ENCODE measurements at regions not wholly inside any gene's neighbourhood (a gene's known extent, or its start where the extent isn't known, plus 50 kb on each side); places are given as distances from the start of the nearest gene placed in this dataset.
"Not testable (repeated sequence)": the region's sequence is repeated elsewhere in the genome, so short reads cannot be mapped to it uniquely, and the experiment has no call there.

GRCh38 chr17:72563952-72564351, 443.1 kb downstream of the SOX9 start:
- ATAC-seq = no peak
- POLR2A ChIA-PET = no interaction called here
- H3K36me3 Mint-ChIP-seq (ENCODE audit: low read depth) = no peaks in the 10 kb centered on the region

DNA sequence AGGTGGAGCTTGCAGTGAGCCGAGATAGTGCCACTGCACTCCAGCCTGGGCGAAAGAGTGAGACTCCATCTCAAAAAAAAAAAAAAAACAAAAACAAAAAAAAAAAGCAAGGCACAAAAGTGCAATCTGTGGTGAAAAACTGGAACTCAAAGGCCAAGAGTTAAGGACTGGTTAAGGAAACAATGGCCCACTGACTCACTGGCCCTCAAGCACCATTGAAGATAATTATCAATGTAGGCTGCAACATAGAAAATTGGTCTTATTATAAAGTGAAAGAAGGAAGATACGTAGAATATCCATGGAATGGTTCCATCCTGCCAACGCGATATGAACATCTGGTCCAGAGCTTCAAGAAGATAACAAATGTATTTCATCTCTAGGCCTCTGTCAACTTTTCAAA, 444.2 kb downstream of the SOX9 start:
- CTCF ChIA-PET = interaction anchor here (1.3 kb wide), 1 partner anchor 8 kb away, joined by 4 read pairs; no protein-coding TSS in a partner anchor
- Mint-ChIP-seq H3K9me3 (ENCODE audit: insufficient read depth) (no peaks in the 10 kb centered on the region), H3K36me3 (ENCODE audit: low read depth) (no peaks in the 10 kb centered on the region), H3K27ac (no peak overlapping the region), H3K4me3 (no peak overlapping the region), H3K27me3 (ENCODE audit: low read depth) (peaks cover 3% of the 10 kb centered on the region), H3K4me1 (ENCODE audit: low read depth) (peaks cover 9% of the 10 kb centered on the region)
- POLR2A ChIA-PET = no interaction called here
- ATAC-seq (no peak), DNase-seq (no peak)

More at GRCh38 chr17:72563952-72564351, 443.1 kb downstream of the SOX9 start:
- Mint-ChIP-seq H3K9me3 (ENCODE audit: insufficient read depth) (no peaks in the 10 kb centered on the region), H3K27me3 (ENCODE audit: low read depth) (peaks cover 3% of the 10 kb centered on the region), H3K4me1 (ENCODE audit: low read depth) (peaks cover 9% of the 10 kb centered on the region), H3K4me3 (no peak overlapping the region), H3K27ac (no peak overlapping the region)
- DNase-seq = no peak
- CTCF ChIA-PET = interaction anchor here (7.7 kb wide), 1 partner anchor 161 kb away, joined by 259 read pairs; no protein-coding TSS in a partner anchor

- peaks cover 9% of the 10 kb centered on the region for H3K4me1 Mint-ChIP-seq (ENCODE audit: low read depth)
- H3K27me3 Mint-ChIP-seq (ENCODE audit: low read depth) = peaks cover 3% of the 10 kb centered on the region
- ATAC-seq = no peak
- H3K36me3 Mint-ChIP-seq (ENCODE audit: low read depth) = no peaks in the 10 kb centered on the region
- no peaks in the 10 kb centered on the region for H3K9me3 Mint-ChIP-seq (ENCODE audit: insufficient read depth)
- ChIA-PET POLR2A (no interaction called here), CTCF (interaction anchor here (1.3 kb wide), 1 partner anchor 9 kb away, joined by 4 read pairs; no protein-coding TSS in a partner anchor)
- DNase-seq = no peak
- H3K27ac Mint-ChIP-seq = no peak overlapping the region
- H3K4me3 Mint-ChIP-seq = no peak overlapping the region
Measured at GRCh38 chr17:72565758-72566157, 444.9 kb downstream of the SOX9 start.

DNA sequence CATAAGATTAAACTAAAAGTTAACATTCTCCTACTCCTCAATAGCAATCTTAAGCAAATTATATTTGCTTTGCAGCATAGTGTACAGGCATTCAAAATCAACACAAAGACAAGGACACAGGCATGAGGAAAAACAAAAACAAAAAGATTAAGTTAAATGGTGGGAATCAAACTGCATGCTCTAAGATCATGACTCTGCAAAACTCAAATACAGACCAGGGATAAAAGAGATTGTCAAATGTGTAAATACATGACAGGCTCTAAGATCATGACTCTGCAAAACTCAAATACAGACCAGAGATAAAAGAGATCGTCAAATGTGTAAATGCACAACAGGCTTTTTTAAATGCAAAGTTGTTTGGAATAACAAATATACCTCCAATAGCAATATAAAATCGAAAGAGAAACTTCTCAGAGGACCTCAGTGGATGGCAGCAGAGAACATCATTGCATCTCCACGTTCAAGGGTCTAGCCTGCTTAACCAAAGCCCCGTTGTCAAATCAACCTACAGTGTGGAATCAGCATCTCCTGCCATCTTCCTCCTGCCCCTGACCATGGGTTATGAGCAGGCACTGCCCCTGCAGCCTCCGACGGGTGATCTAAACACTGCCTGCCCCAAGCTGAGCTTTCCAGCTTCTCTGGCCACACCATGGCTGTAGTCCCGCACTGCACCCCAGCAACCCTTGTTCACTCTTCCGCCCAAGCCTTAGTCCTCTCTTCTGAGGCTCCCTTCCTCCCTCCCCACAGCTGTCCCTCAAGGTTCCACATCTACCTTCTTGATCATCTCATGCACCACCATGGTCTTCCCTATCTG, 446.1 kb downstream of the SOX9 start:
- H3K9me3 Mint-ChIP-seq (ENCODE audit: insufficient read depth) = no peaks in the 10 kb centered on the region
- ATAC-seq = no peak

DNA sequence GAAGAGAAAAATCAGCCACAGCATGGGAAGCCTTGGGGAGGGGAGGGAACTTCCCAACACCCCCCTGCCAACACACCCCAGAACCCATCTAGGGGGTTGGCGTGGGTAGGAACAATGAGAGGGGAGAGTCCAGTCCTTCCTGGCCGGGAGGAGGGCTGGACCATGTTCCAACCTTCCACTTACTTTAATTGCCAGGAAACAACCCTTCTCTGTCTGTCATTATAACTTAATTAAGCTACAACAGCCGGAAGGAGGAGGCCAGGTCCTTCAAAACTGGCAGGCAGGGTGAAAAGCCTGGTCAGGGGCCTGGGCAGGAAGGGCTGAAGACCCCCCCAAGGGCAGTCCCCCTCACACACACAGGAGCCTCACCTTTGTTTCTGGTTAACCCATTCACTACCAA, 447.0 kb downstream of the SOX9 start:
- Mint-ChIP-seq H3K9me3 (ENCODE audit: insufficient read depth) (no peaks in the 10 kb centered on the region), H3K4me1 (ENCODE audit: low read depth) (peaks cover 9% of the 10 kb centered on the region), H3K36me3 (ENCODE audit: low read depth) (no peaks in the 10 kb centered on the region), H3K27ac (no peak overlapping the region), H3K27me3 (ENCODE audit: low read depth) (peaks cover 8% of the 10 kb centered on the region), H3K4me3 (no peak overlapping the region)
- POLR2A ChIA-PET = no interaction called here
- DNase-seq = no peak
- no peak for ATAC-seq
- CTCF ChIA-PET = interaction anchor here (1.6 to 2.4 kb wide), 2 partner anchors 11 to 157 kb away, joined by 9 read pairs; no protein-coding TSS in a partner anchor

More for the DNA sequence above, 446.1 kb downstream of the SOX9 start:
- no peak for DNase-seq
- Mint-ChIP-seq H3K4me3 (no peak overlapping the region), H3K27me3 (ENCODE audit: low read depth) (peaks cover 4% of the 10 kb centered on the region), H3K36me3 (ENCODE audit: low read depth) (no peaks in the 10 kb centered on the region), H3K27ac (no peak overlapping the region), H3K4me1 (ENCODE audit: low read depth) (peaks cover 9% of the 10 kb centered on the region)
- ChIA-PET CTCF (interaction anchor here (1.6 to 2.4 kb wide), 2 partner anchors 10 to 158 kb away, joined by 9 read pairs; no protein-coding TSS in a partner anchor), POLR2A (no interaction called here)

DNA sequence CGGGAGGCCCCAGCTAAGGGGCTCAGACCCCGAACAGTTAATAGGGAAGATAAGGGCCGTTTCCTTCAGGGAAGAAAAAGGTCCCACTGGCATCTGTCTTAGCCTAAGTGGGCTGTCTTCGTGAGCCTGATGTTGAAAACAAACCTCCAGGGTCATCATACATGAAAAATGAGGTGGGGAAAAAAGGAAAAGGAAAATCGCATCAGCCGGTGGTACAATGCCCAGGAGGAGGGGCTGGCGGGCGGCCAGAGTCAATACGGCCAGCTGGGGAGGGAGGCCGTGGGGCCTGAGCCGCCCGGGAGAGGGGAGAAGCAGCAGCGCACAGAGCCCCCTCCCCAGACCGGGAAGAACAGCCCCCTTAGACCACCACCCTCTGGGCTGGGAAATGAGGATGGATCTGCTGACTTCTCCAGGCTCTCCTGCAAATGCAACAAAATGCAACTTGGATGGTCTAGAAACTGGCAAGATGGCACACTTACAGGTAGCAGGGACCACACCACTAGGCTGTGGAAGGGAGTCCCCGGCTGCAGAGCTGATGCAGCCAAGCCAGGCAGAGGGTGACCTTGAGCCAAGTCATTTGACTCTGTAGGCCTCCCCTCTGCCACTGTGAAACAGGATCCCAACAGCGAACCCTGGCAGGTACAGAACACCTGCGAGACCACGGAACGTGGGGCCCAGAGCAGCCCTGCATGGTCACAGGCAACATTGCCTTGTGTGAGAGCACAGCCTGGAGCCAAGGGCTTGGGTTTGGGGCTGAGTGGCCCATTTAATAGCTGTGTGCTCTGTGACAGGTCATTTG, 448.5 kb downstream of the SOX9 start:
- POLR2A ChIA-PET = no interaction called here
- Mint-ChIP-seq H3K27me3 (ENCODE audit: low read depth) (peaks cover 16% of the 10 kb centered on the region), H3K4me3 (no peak overlapping the region), H3K36me3 (ENCODE audit: low read depth) (no peaks in the 10 kb centered on the region), H3K9me3 (ENCODE audit: insufficient read depth) (no peaks in the 10 kb centered on the region), H3K4me1 (ENCODE audit: low read depth) (peaks cover 9% of the 10 kb centered on the region), H3K27ac (no peak overlapping the region)
- CTCF ChIA-PET = interaction anchor here (2.4 kb wide), 1 partner anchor 156 kb away, joined by 9 read pairs; no protein-coding TSS in a partner anchor
- no peak for ATAC-seq
- DNase-seq = no peak

GRCh38 chr17:72571813-72572396, 451.1 kb downstream of the SOX9 start:
- CTCF ChIA-PET = no interaction called here
- Mint-ChIP-seq H3K27me3 (ENCODE audit: low read depth) (peaks cover 23% of the 10 kb centered on the region), H3K4me1 (ENCODE audit: low read depth) (peaks cover 6% of the 10 kb centered on the region), H3K9me3 (ENCODE audit: insufficient read depth) (no peaks in the 10 kb centered on the region), H3K4me3 (no peak overlapping the region), H3K36me3 (ENCODE audit: low read depth) (no peaks in the 10 kb centered on the region), H3K27ac (no peak overlapping the region)
- ATAC-seq (no peak), DNase-seq (no peak)
- POLR2A ChIA-PET = no interaction called here

- DNase-seq (no peak), ATAC-seq (no peak)
- Mint-ChIP-seq H3K4me3 (no peak overlapping the region), H3K4me1 (ENCODE audit: low read depth) (no peaks in the 10 kb centered on the region), H3K9me3 (ENCODE audit: insufficient read depth) (no peaks in the 10 kb centered on the region), H3K27me3 (ENCODE audit: low read depth) (peaks cover 23% of the 10 kb centered on the region), H3K27ac (no peak overlapping the region), H3K36me3 (ENCODE audit: low read depth) (no peaks in the 10 kb centered on the region)
- ChIA-PET CTCF (no interaction called here), POLR2A (no interaction called here)
Measured at GRCh38 chr17:72572604-72573491, 452.0 kb downstream of the SOX9 start.

DNA sequence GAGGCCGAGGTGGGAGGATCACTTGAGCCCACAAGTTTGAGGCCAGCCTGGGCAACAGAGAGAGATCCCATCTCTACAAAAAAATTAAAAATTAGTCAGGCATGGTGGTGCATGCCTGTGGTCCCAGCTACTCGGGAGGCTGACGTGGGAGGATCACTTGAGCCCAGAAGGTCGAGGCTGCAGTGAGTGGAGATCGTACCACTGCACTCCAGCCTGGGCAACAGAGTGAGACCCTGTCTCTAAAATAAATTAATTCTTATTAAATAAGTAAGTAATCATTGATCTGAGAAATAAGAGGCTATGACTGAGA, 452.6 kb downstream of the SOX9 start:
- H3K4me1 Mint-ChIP-seq (ENCODE audit: low read depth); ATAC-seq; H3K27ac Mint-ChIP-seq; DNase-seq; H3K9me3 Mint-ChIP-seq (ENCODE audit: insufficient read depth); POLR2A ChIA-PET; H3K36me3 Mint-ChIP-seq (ENCODE audit: low read depth); H3K4me3 Mint-ChIP-seq; CTCF ChIA-PET: not testable (repeated sequence)
- peaks cover 27% of the 10 kb centered on the region for H3K27me3 Mint-ChIP-seq (ENCODE audit: low read depth)

DNA sequence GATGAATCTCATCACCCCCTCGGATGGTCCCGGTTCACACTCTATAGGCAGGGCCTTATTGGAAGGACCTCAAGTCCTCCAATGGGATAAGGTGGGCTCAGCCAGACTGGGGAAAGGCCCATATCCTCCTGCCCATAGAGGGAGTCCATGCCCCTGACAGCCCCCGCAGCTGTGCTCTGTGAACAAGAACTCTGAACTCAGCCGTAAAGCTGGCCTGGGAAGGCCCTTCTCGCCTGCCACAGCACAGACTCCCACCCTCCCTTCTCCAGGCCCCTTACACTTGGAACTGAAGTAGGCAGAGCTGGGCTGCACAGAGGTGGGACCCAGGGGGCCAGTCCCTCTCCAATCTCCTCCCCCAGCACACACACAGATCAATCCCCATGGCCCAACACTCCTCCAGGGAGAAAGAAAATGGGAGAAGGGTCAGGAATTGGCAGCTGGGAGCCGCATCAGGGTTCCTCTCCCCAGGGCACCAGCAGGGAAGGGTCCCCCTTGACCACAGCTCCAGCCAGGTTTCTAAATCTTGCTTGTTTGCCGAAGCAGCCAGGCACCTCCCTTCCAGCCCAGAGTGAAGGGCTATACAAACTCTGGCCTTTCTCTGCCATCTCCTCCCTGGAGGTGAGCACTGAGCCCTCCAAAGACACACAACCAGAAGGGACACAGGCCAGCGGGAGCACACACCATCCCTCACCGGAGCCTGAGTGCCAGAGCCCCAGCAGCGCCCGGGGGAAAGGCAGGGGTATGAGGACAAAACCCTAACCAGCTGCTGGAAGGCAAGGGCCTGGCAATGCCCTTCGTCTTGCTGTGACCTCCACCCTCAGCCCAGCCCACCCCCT, 454.1 kb downstream of the SOX9 start:
- H3K27ac Mint-ChIP-seq = no peak overlapping the region
- H3K36me3 Mint-ChIP-seq (ENCODE audit: low read depth) = no peaks in the 10 kb centered on the region
- H3K27me3 Mint-ChIP-seq (ENCODE audit: low read depth) = peaks cover 38% of the 10 kb centered on the region
- H3K4me1 Mint-ChIP-seq (ENCODE audit: low read depth) = no peaks in the 10 kb centered on the region
- H3K4me3 Mint-ChIP-seq = no peak overlapping the region
- ChIA-PET POLR2A (no interaction called here), CTCF (interaction anchor here (0.7 kb wide), 1 partner anchor 18 kb away, joined by 3 read pairs; no protein-coding TSS in a partner anchor)
- DNase-seq (no peak), ATAC-seq (no peak)
- no peaks in the 10 kb centered on the region for H3K9me3 Mint-ChIP-seq (ENCODE audit: insufficient read depth)
